Esophagus muscularis mucosa (tissue), 4 donors: ENCODE measurements at regions not wholly inside any gene's neighbourhood (a gene's known extent, or its start where the extent isn't known, plus 50 kb on each side); places are given as distances from the start of the nearest gene placed in this dataset.

Source experiments
- DNase-seq: peaks from one replicate; pipeline ENCODE4 v3.0.0-alpha.2; 2017; ENCODE audit errors: extremely low spot score
- H3K27ac ChIP-seq, 4 donors: fragments of 200-600 bp; sonication (generic); replicated peaks in 1 of 4; 1 replicate in 3 of 4; 2 replicates in 1 of 4; pipeline ENCODE4 v1.5.1; 2016 to 2019; ENCODE audit warnings: mild to moderate bottlenecking in 1 of 4
- H3K27me3 ChIP-seq, 4 donors: fragments of 200-600 bp; sonication (generic); one replicate each; pipeline versions ENCODE4 v1.5.1 to v1.6.0; 2016 to 2019
- H3K36me3 ChIP-seq, 4 donors: fragments of 200-600 bp; sonication (generic); one replicate each; pipeline ENCODE4 v1.5.1; 2016 to 2019
- H3K4me1 ChIP-seq, 4 donors: fragments of 200-600 bp; sonication (generic); one replicate each; pipeline ENCODE4 v1.5.1; 2016 to 2019
- H3K4me3 ChIP-seq, 4 donors: fragments of 200-600 bp; sonication (generic); 1 replicate in 2 of 4; 2 replicates in 2 of 4; pipeline ENCODE4 v1.5.1; 2016 to 2019; ENCODE audit warnings: mild to moderate bottlenecking in 4 of 4, moderate library complexity in 1 of 4
- H3K9me3 ChIP-seq, 4 donors: fragments of 200-600 bp; sonication (generic); 1 replicate in 3 of 4; 2 replicates in 1 of 4; pipeline ENCODE4 v1.5.1; 2016 to 2019
- EP300 ChIP-seq: sonication (generic); formaldehyde crosslinking; IDR thresholded peaks from one replicate; pipeline ENCODE4 v1.6.1; 2017; ENCODE audit warnings: antibody characterized with exemption
- POLR2A ChIP-seq: fragments of 450-650 bp; IDR thresholded peaks from one replicate; pipeline ENCODE4 v1.6.1; 2017; ENCODE audit warnings: antibody characterized with exemption, moderate library complexity, mild to moderate bottlenecking, low read depth
- POLR2AphosphoS5 ChIP-seq, 2 donors: sonication (generic); formaldehyde crosslinking; IDR thresholded peaks; one replicate each; pipeline ENCODE4 v1.6.1; 2017; ENCODE audit warnings: antibody characterized with exemption in 2 of 2
- WGBS: methylation state at CpG from one replicate; pipeline ENCODE4 v1.1.5; 2018; 5-methylcytosine and 5-hydroxymethylcytosine counted together
- intact Hi-C: fragments of 100-400 bp; cut with DNase I; formaldehyde crosslinking; loops from one replicate; pipeline ENCODE4 v1.15.1; 2023
- TF ChIP-seq, protein P1 (sequence below), 3 experiments: fragments of 200-600 bp in 2 of 3; fragments of 450-650 bp in 1 of 3; sonication (generic) in 2 of 3; IDR thresholded peaks; one replicate each; pipeline ENCODE4 v1.5.1; 2017 to 2019; ENCODE audit warnings: antibody characterized with exemption in 3 of 3, mild to moderate bottlenecking in 2 of 3, moderate library complexity in 1 of 3

DNA sequence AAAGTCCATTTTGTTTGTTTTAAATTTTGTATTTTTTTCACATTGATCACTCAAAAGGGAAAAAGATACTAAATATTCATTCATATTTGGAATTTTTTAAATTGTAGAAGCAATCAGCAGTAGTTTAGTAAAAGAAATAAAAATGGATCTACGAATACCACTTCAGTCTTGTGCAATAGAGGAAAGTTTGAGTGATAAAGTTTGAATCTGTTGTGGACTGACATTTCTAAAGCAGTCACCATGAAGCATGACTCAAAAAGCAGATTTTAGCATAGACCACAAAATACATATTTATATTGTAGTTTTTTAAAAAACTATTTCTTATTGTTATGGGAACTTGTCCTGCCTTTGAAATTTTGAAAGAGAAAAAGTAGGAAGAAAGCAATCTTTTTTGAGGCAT is 520.5 kb upstream of the ZEB2 start:
- no peaks in the 10 kb centered on the region for H3K27me3 ChIP-seq
- WGBS: 75% methylated on average over 1 of the region's 1 CpG

DNA sequence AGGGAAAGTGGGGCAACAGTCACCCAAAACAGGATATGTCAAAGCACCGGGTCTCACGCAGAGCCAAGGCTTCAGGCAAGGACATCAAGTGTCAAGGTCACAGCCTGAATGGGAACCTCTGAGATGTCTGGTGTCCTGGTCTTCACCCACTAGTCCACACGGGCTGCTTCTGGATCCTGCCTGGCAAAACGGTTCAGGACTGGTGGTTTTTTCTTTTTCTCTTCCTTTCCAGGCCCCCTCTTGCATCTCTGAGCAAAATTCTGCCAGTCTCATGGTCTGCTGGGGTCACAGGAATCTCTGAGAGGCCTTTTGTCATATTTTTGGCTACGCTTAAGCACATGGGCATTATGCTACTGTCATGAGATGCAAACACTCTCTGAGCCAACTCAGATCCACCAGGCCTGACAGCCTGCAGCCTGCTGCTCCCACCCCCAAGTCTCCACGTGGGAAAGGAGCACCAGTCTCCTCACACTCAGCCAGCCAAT is 518.2 kb upstream of the ZEB2 start:
- Histone ChIP-seq H3K27me3 (no peaks in the 10 kb centered on the region), H3K27ac (peak overlapping the region; percentile 2 to 24 (median 4)), H3K4me1 (peaks cover 0 to 7% (median 2%) of the 10 kb centered on the region in 4 donors), H3K4me3 (no peak overlapping the region), H3K9me3 (no peaks in the 10 kb centered on the region), H3K36me3 (no peaks in the 10 kb centered on the region)
- TF ChIP-seq POLR2A: no peak
- TF ChIP-seq, protein P1, sequence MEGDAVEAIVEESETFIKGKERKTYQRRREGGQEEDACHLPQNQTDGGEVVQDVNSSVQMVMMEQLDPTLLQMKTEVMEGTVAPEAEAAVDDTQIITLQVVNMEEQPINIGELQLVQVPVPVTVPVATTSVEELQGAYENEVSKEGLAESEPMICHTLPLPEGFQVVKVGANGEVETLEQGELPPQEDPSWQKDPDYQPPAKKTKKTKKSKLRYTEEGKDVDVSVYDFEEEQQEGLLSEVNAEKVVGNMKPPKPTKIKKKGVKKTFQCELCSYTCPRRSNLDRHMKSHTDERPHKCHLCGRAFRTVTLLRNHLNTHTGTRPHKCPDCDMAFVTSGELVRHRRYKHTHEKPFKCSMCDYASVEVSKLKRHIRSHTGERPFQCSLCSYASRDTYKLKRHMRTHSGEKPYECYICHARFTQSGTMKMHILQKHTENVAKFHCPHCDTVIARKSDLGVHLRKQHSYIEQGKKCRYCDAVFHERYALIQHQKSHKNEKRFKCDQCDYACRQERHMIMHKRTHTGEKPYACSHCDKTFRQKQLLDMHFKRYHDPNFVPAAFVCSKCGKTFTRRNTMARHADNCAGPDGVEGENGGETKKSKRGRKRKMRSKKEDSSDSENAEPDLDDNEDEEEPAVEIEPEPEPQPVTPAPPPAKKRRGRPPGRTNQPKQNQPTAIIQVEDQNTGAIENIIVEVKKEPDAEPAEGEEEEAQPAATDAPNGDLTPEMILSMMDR (IDR thresholded peaks at IDR 0.05): no peak
- TF ChIP-seq POLR2AphosphoS5 (IDR thresholded peaks at IDR 0.05): no peak
- no peak for TF ChIP-seq EP300
- intact Hi-C loops: no loop called here
- no peak for DNase-seq
- whole genome bisulfite sequencing: 74% methylated on average over 6 of the region's 6 CpGs

More for the DNA sequence above, 520.5 kb upstream of the ZEB2 start:
- no peak for TF ChIP-seq POLR2AphosphoS5 (IDR thresholded peaks at IDR 0.05)
- TF ChIP-seq, protein P1 (IDR thresholded peaks at IDR 0.05): no peak
- no peak for TF ChIP-seq EP300
- no peak for TF ChIP-seq POLR2A
- Histone ChIP-seq H3K4me3 (no peak overlapping the region), H3K36me3 (no peaks in the 10 kb centered on the region), H3K4me1 (peaks cover 0 to 7% (median 2%) of the 10 kb centered on the region in 4 donors), H3K9me3 (no peaks in the 10 kb centered on the region), H3K27ac (no peak overlapping the region)
- no peak for DNase-seq
- intact Hi-C loops: no loop called here

DNA sequence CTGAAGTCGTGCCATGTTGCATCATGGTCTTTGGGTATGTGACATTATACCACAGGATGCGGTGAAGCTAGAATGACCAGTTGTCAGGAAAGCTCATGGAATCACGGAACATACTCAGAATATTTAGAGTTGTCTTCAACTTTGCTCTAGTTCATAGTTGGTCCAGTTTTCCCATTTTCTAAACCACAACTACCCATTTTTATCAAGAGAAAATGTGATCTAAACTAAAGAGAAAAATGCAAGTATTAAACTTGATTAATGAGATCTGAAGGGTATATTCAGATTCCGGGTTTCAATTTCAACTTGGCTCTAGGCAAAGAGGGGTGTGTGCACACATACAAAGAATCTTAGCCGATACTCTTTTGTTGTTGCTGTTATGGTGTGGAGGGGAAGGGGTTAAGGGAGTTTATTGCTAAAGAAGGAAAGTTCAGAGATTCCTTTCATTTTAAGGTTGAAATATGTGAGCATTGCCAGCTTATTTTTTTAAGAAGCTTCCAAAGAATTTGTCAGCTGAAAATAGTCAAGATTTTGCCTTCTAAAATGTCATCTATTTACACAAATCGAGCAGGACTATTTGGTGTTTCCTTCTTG is 516.6 kb upstream of the ZEB2 start:
- DNase-seq: no peak
- intact Hi-C loops: no loop called here
- H3K27me3 ChIP-seq: no peaks in the 10 kb centered on the region
- H3K4me1 ChIP-seq: peaks cover 0 to 7% (median 2%) of the 10 kb centered on the region in 4 donors
- TF ChIP-seq EP300: no peak
- TF ChIP-seq POLR2A: no peak
- no peak for TF ChIP-seq POLR2AphosphoS5 (IDR thresholded peaks at IDR 0.05)
- TF ChIP-seq, protein P1 (IDR thresholded peaks at IDR 0.05): no peak
- no peaks in the 10 kb centered on the region for H3K9me3 ChIP-seq
- 72% methylated on average over 6 of the region's 6 CpGs for WGBS
- H3K4me3 ChIP-seq: peak overlapping the region in 1 of 4 donors; percentile 7
- peak overlapping the region in 1 of 4 donors; percentile 15 for H3K27ac ChIP-seq
- no peaks in the 10 kb centered on the region for H3K36me3 ChIP-seq

DNA sequence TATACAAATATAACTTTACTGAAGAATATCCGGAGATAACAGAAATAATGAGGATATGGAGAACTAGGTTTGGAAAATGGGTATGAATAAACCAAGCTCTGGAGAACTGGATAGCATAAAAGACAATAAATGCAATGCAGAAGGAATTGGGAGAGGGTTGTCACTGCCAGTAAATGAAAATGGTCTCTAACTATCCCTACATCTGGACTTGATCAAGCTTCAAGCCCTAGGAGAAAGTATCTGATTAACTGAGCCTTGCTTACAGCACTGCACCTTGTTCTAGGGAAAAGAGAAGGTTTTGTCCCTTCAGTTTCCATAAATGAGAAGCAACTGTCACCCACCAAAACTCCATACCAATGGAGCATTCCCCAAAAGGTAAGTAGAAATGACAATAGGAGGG is 514.6 kb upstream of the ZEB2 start:
- Histone ChIP-seq H3K4me1 (peaks cover 0 to 7% (median 2%) of the 10 kb centered on the region in 4 donors), H3K27ac (no peak overlapping the region), H3K9me3 (no peaks in the 10 kb centered on the region), H3K4me3 (no peak overlapping the region), H3K27me3 (no peaks in the 10 kb centered on the region), H3K36me3 (no peaks in the 10 kb centered on the region)
- 96% methylated on average over 1 of the region's 1 CpG for WGBS
- TF ChIP-seq, protein P1 (IDR thresholded peaks at IDR 0.05): no peak
- TF ChIP-seq POLR2A (no peak), EP300 (no peak), POLR2AphosphoS5 (IDR thresholded peaks at IDR 0.05) (no peak)
- no peak for DNase-seq
- intact Hi-C loops: no loop called here

DNA sequence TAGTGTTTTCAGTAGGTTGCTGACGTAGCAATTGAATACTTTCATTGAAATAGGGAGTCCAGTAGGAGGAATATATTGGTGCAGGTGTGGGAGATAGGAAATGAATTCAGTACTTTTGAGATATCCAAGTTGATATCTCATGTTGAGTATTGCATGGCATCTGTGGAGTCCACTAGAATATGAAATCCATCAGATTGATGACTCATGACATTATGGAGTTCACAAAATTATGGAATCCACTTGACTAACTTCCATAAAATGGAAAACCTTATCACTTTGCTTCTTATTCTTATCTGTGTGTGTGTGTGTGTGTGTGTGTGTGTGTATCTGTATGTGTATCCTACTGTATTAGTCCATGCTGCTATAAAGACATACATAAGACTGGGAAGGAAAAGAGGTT is 513.5 kb upstream of the ZEB2 start:
- Histone ChIP-seq H3K27me3 (no peaks in the 10 kb centered on the region), H3K4me3 (no peak overlapping the region), H3K36me3 (no peaks in the 10 kb centered on the region), H3K9me3 (no peaks in the 10 kb centered on the region), H3K27ac (no peak overlapping the region), H3K4me1 (peaks cover 0 to 7% (median 2%) of the 10 kb centered on the region in 4 donors)
- intact Hi-C loops: no loop called here
- TF ChIP-seq POLR2AphosphoS5 (IDR thresholded peaks at IDR 0.05): no peak
- WGBS: 90% methylated on average over 1 of the region's 1 CpG
- no peak for DNase-seq
